Endothelial cell of umbilical vein (primary cell): ENCODE measurements at regions not wholly inside any gene's neighbourhood (a gene's known extent, or its start where the extent isn't known, plus 50 kb on each side); places are given as distances from the start of the nearest gene placed in this dataset.

Experiments
- BruUV-seq: library from RNA; stranded (reverse); fragments of 400-500 nt; replicated peaks from 2 replicates; lab custom pipeline; 2021; lab: Mats Ljungman, UMichigan
- CTCF ChIA-PET: fragments of 300-600, 350-600 bp; sonication (Branson Sonifier 250); formaldehyde crosslinking; loops from one replicate; lab custom pipeline; 2021; ENCODE audit warnings: antibody characterized with exemption, inconsistent platforms; lab: Charles Lee
- POLR2A ChIA-PET: fragments of 300-600, 350-600 bp; sonication (Branson Sonifier 250); formaldehyde crosslinking; loops from one replicate; lab custom pipeline; 2021; ENCODE audit warnings: antibody characterized with exemption, inconsistent platforms; lab: Charles Lee
- DNase-seq: peaks from one replicate; pipeline ENCODE4 v3.0.0-alpha.2; 2011; ENCODE audit warnings: low read depth, low spot score
- FAIRE-seq: peaks from 2 replicates; lab custom pipeline; 2011; peaks lifted over from hg19 to GRCh38; lab: Jason Lieb, UNC
- H2AFZ ChIP-seq: 2 replicates; pipeline ENCODE4 v1.6.0; 2012; ENCODE audit warnings: low read depth, low read length, control low read depth, inconsistent platforms
- H3K27ac ChIP-seq: 2 replicates; pipeline ENCODE4 v1.5.1; 2011; ENCODE audit warnings: low read depth, mild to moderate bottlenecking, control low read depth, low read length, moderate library complexity; ENCODE audit not compliant: insufficient read depth
- H3K27me3 ChIP-seq, 2 experiments: 2 replicates each; pipeline versions ENCODE4 v1.6.0 to v1.6.1; 2011; ENCODE audit warnings: low read length in 2 of 2, mixed read lengths in 1 of 2; ENCODE audit not compliant: control insufficient read depth in 2 of 2, insufficient read depth in 2 of 2
- H3K36me3 ChIP-seq, 2 experiments: 2 replicates in 1 of 2; 3 replicates in 1 of 2; pipeline ENCODE4 v1.5.1; 2011; ENCODE audit warnings: low read length in 2 of 2, mild to moderate bottlenecking in 1 of 2, moderate library complexity in 1 of 2; ENCODE audit not compliant: control insufficient read depth in 2 of 2, insufficient read depth in 2 of 2; ENCODE audit errors: extremely low read depth in 1 of 2
- H3K4me1 ChIP-seq: 3 replicates; pipeline ENCODE4 v1.5.1; 2011; ENCODE audit warnings: mild to moderate bottlenecking, low read length; ENCODE audit not compliant: control insufficient read depth, insufficient read depth; ENCODE audit errors: extremely low read depth
- H3K4me2 ChIP-seq: 2 replicates; pipeline ENCODE4 v1.6.1; 2011; ENCODE audit warnings: low read length, control low read depth, mixed read lengths; ENCODE audit not compliant: insufficient read depth
- H3K4me3 ChIP-seq, 3 experiments: fragments of 200-600 bp in 1 of 3; sonication (generic), shearing (Covaris generic) in 1 of 3; replicated peaks in 1 of 3; 2 replicates each; pipeline ENCODE4 v1.5.1; 2011 to 2016; ENCODE audit warnings: control low read depth in 3 of 3, low read length in 3 of 3, mild to moderate bottlenecking in 2 of 3, inconsistent platforms in 1 of 3, low read depth in 1 of 3, moderate library complexity in 1 of 3; ENCODE audit not compliant: insufficient read depth in 1 of 3
- H3K79me2 ChIP-seq: 2 replicates; pipeline ENCODE4 v1.6.0; 2012; ENCODE audit warnings: low read length, inconsistent platforms; ENCODE audit not compliant: control insufficient read depth, insufficient read depth
- H3K9ac ChIP-seq: replicated peaks from 2 replicates; pipeline ENCODE3; 2011; ENCODE audit warnings: low read length, control low read depth; ENCODE audit not compliant: insufficient read depth; ENCODE audit errors: extremely low read depth
- H3K9me1 ChIP-seq: replicated peaks from 3 replicates; pipeline ENCODE4 v1.6.0; 2011; ENCODE audit warnings: mild to moderate bottlenecking, low read length; ENCODE audit not compliant: control insufficient read depth, insufficient read depth; ENCODE audit errors: extremely low read depth
- H3K9me3 ChIP-seq: replicated peaks from 2 replicates; pipeline ENCODE4 v1.5.1; 2012; ENCODE audit warnings: low read length, inconsistent platforms; ENCODE audit not compliant: control insufficient read depth, insufficient read depth
- H4K20me1 ChIP-seq: replicated peaks from 2 replicates; pipeline ENCODE3; 2011; ENCODE audit warnings: mild to moderate bottlenecking, low read length; ENCODE audit not compliant: control insufficient read depth, insufficient read depth; ENCODE audit errors: extremely low read depth
- CTCF ChIP-seq, 2 donors: IDR thresholded peaks; 1 replicate in 1 of 2; 2 replicates in 1 of 2; pipeline ENCODE4 v1.5.1; 2011; ENCODE audit warnings: low read length in 2 of 2, mild to moderate bottlenecking in 2 of 2, moderate library complexity in 2 of 2, control low read depth in 1 of 2, inconsistent platforms in 1 of 2, low read depth in 1 of 2; ENCODE audit not compliant: insufficient read depth in 1 of 2; ENCODE audit errors: extremely low read depth in 1 of 2
- EZH2 ChIP-seq: IDR thresholded peaks from 2 replicates; pipeline ENCODE4 v1.6.1; 2012; ENCODE audit warnings: borderline replicate concordance, low read depth, mild to moderate bottlenecking, moderate library complexity, low read length, inconsistent platforms; ENCODE audit not compliant: severe bottlenecking
- FOS ChIP-seq: IDR thresholded peaks from 2 replicates; pipeline ENCODE4 v1.6.1; 2011; ENCODE audit warnings: mild to moderate bottlenecking, low read length, moderate library complexity, borderline replicate concordance; ENCODE audit not compliant: insufficient read depth
- GATA2 ChIP-seq: IDR thresholded peaks from 2 replicates; pipeline ENCODE4 v1.7.0; 2011; ENCODE audit warnings: low read depth, mild to moderate bottlenecking, moderate library complexity, mixed read lengths, low read length; ENCODE audit not compliant: insufficient read length, insufficient read depth
- JUN ChIP-seq: IDR thresholded peaks from 2 replicates; pipeline ENCODE4 v1.6.1; 2011; ENCODE audit warnings: borderline replicate concordance, low read depth; ENCODE audit not compliant: insufficient read length, insufficient read depth
- MAX ChIP-seq: IDR thresholded peaks from 2 replicates; pipeline ENCODE4 v1.6.1; 2011; ENCODE audit not compliant: insufficient read depth, insufficient read length
- MYC ChIP-seq: IDR thresholded peaks from one replicate; pipeline ENCODE4 v1.6.1; 2011; ENCODE audit warnings: mild to moderate bottlenecking, low read depth, low read length
- POLR2A ChIP-seq: IDR thresholded peaks from 2 replicates; pipeline ENCODE4 v1.6.1; 2012; ENCODE audit warnings: low read depth, mild to moderate bottlenecking, control low read depth, low read length
- POLR2AphosphoS5 ChIP-seq: IDR thresholded peaks from 2 replicates; pipeline ENCODE4 v1.6.1; 2012; ENCODE audit warnings: low read depth, mild to moderate bottlenecking, control low read depth, low read length, moderate library complexity; ENCODE audit not compliant: insufficient read depth
- dilution Hi-C: fragments of 300-500 bp; cut with MboI; formaldehyde crosslinking; loops from one replicate; pipeline ENCODE4 v1.15.0; 2019; ENCODE audit warnings: low sequenced_read_pairs; ENCODE audit not compliant: extremely low pct_ligation_motif_present
- intact Hi-C: fragments of 100-400 bp; cut with micrococcal nuclease; formaldehyde crosslinking; loops from one replicate; pipeline ENCODE4 v1.10.0; 2022

- no peaks in the 10 kb centered on the region for H3K36me3 ChIP-seq
- no peak for FAIRE-seq
- no peaks in the 10 kb centered on the region for H3K4me1 ChIP-seq
- ChIA-PET POLR2A (no interaction called here), CTCF (no interaction called here)
- no peak overlapping the region for H3K4me2 ChIP-seq
- no peaks in the 10 kb centered on the region for H3K9me1 ChIP-seq
- dilution Hi-C loops: no loop called here
- H3K27me3 ChIP-seq: no peaks in the 10 kb centered on the region
- no peaks in the 10 kb centered on the region for H3K9me3 ChIP-seq
- intact Hi-C loops: no loop called here
- no TSS peak for BruUV-seq
- no peak for TF ChIP-seq MYC
- no peak for TF ChIP-seq EZH2
- TF ChIP-seq POLR2A: no peak
- TF ChIP-seq JUN: no peak
- no peak for TF ChIP-seq GATA2
- TF ChIP-seq FOS: no peak
- no peak for TF ChIP-seq POLR2AphosphoS5
- no peak for TF ChIP-seq MAX
- TF ChIP-seq CTCF (IDR thresholded peaks at IDR 0.05; ENCODE audit: extremely low read depth in 1 of 2, insufficient read depth in 1 of 2, low read depth in 1 of 2, low read length in 2 of 2): no peak
- no peaks in the 10 kb centered on the region for H4K20me1 ChIP-seq
- H2AFZ ChIP-seq: no peak overlapping the region
- H3K27ac ChIP-seq: no peak overlapping the region
- no peaks in the 10 kb centered on the region for H3K79me2 ChIP-seq
- DNase-seq: no peak
- H3K9ac ChIP-seq: no peak overlapping the region
- no peak overlapping the region for H3K4me3 ChIP-seq
These were observed 181.7 kb upstream of the GDF10 start for GRCh38 chr10:47118326-47118725.
